ENCODE measurements at regions not wholly inside any gene's neighbourhood (a gene's known extent, or its start where the extent isn't known, plus 50 kb on each side); places are given as distances from the start of the nearest gene placed in this dataset.

GRCh38 chr12:127771546-127771945, 495.4 kb upstream of the TMEM132C start:
- TF ChIP-seq CTCF (IDR thresholded peaks at IDR 0.05; ENCODE audit: poor library complexity, severe bottlenecking) = no peak
- no peak for TF ChIP-seq POLR2AphosphoS5 (IDR thresholded peaks at IDR 0.05)
- no peak for TF ChIP-seq EP300 (conservative IDR thresholded peaks at IDR 0.05; ENCODE audit: poor library complexity, severe bottlenecking)
- no peak for TF ChIP-seq TAF1 (IDR thresholded peaks at IDR 0.05; ENCODE audit: low read depth)
